H9 (cell line): ENCODE measurements at regions not wholly inside any gene's neighbourhood (a gene's known extent, or its start where the extent isn't known, plus 50 kb on each side); places are given as distances from the start of the nearest gene placed in this dataset.

Experiments
- DNase-seq: peaks from one replicate; pipeline ENCODE4 v3.0.0-alpha.2; 2017
- H2AFZ ChIP-seq: one replicate; pipeline ENCODE4 v1.6.1; 2013; ENCODE audit warnings: mild to moderate bottlenecking, low read length, control low read depth, moderate library complexity
- H2AK5ac ChIP-seq: 2 replicates; pipeline ENCODE4 v1.6.1; 2013; ENCODE audit warnings: low read length, control low read depth, mixed read lengths; ENCODE audit not compliant: insufficient read length
- H2BK120ac ChIP-seq: one replicate; pipeline ENCODE4 v1.6.1; 2013; ENCODE audit warnings: low read depth, mild to moderate bottlenecking, low read length, control low read depth, inconsistent platforms; ENCODE audit not compliant: poor library complexity, severe bottlenecking
- H2BK12ac ChIP-seq: 2 replicates; pipeline ENCODE4 v1.6.1; 2013; ENCODE audit warnings: low read length, control low read depth, mixed read lengths, low read depth; ENCODE audit not compliant: insufficient read length
- H2BK15ac ChIP-seq: 2 replicates; pipeline ENCODE4 v1.6.1; 2013; ENCODE audit warnings: low read depth, low read length, control low read depth
- H2BK20ac ChIP-seq: one replicate; pipeline ENCODE4 v1.6.1; 2013; ENCODE audit warnings: low read depth, mild to moderate bottlenecking, low read length, control low read depth, inconsistent platforms; ENCODE audit not compliant: poor library complexity, severe bottlenecking
- H2BK5ac ChIP-seq: 2 replicates; pipeline ENCODE4 v1.6.1; 2013; ENCODE audit warnings: low read length, control low read depth, mixed read lengths; ENCODE audit not compliant: insufficient read length
- H3K14ac ChIP-seq: 2 replicates; pipeline ENCODE4 v1.6.1; 2013; ENCODE audit warnings: low read length, control low read depth; ENCODE audit not compliant: insufficient read depth
- H3K18ac ChIP-seq: 2 replicates; pipeline ENCODE4 v1.6.1; 2013; ENCODE audit warnings: low read depth, mild to moderate bottlenecking, mixed read lengths, low read length, control low read depth; ENCODE audit not compliant: insufficient read length
- H3K23ac ChIP-seq: 2 replicates; pipeline ENCODE4 v1.6.1; 2013; ENCODE audit warnings: low read length, control low read depth, mixed read lengths, low read depth; ENCODE audit not compliant: insufficient read length
- H3K23me2 ChIP-seq: 2 replicates; pipeline ENCODE4 v1.6.1; 2013; ENCODE audit warnings: low read depth, mild to moderate bottlenecking, mixed read lengths, low read length, control low read depth; ENCODE audit not compliant: insufficient read length, poor library complexity, severe bottlenecking
- H3K27ac ChIP-seq: 2 replicates; pipeline ENCODE4 v1.5.1; 2013; ENCODE audit warnings: low read length, control low read depth, mixed read lengths, low read depth; ENCODE audit not compliant: insufficient read length
- H3K27me3 ChIP-seq: 2 replicates; pipeline ENCODE4 v1.6.1; 2013; ENCODE audit warnings: low read length, control low read depth, inconsistent platforms; ENCODE audit not compliant: insufficient read depth
- H3K4ac ChIP-seq: 2 replicates; pipeline ENCODE4 v1.6.1; 2013; ENCODE audit warnings: low read depth, mild to moderate bottlenecking, control low read depth, inconsistent platforms, low read length, moderate library complexity
- H3K4me1 ChIP-seq: 2 replicates; pipeline ENCODE4 v1.6.1; 2013; ENCODE audit warnings: low read length, control low read depth, inconsistent platforms; ENCODE audit not compliant: insufficient read depth
- H3K4me2 ChIP-seq: 2 replicates; pipeline ENCODE4 v1.6.1; 2013; ENCODE audit warnings: low read length, control low read depth, mixed read lengths; ENCODE audit not compliant: insufficient read length, insufficient read depth
- H3K56ac ChIP-seq: 2 replicates; pipeline ENCODE4 v1.6.1; 2013; ENCODE audit warnings: low read depth, mild to moderate bottlenecking, mixed read lengths, low read length, control low read depth; ENCODE audit not compliant: insufficient read length
- H3K79me1 ChIP-seq: 2 replicates; pipeline ENCODE4 v1.6.1; 2013; ENCODE audit warnings: low read depth, mild to moderate bottlenecking, moderate library complexity, low read length, control low read depth, inconsistent platforms; ENCODE audit not compliant: insufficient read depth, poor library complexity, severe bottlenecking
- H3K79me2 ChIP-seq: 2 replicates; pipeline ENCODE4 v1.6.1; 2013; ENCODE audit warnings: low read length, control low read depth, inconsistent platforms; ENCODE audit not compliant: insufficient read depth
- H3K9ac ChIP-seq: 2 replicates; pipeline ENCODE4 v1.6.1; 2013; ENCODE audit warnings: low read length, control low read depth, mixed read lengths; ENCODE audit not compliant: insufficient read length; ENCODE audit errors: extremely low read depth
- H3K9me3 ChIP-seq: one replicate; pipeline ENCODE4 v1.6.1; 2013; ENCODE audit warnings: low read depth, low read length, inconsistent platforms; ENCODE audit not compliant: control insufficient read depth
- H3T11ph ChIP-seq: one replicate; pipeline ENCODE4 v1.6.1; 2013; ENCODE audit warnings: mild to moderate bottlenecking, low read length, control low read depth, inconsistent platforms
- H4K20me1 ChIP-seq: one replicate; pipeline ENCODE4 v1.6.1; 2013; ENCODE audit not compliant: control insufficient read depth, insufficient read length, insufficient read depth
- H4K5ac ChIP-seq: 2 replicates; pipeline ENCODE4 v1.6.1; 2013; ENCODE audit warnings: low read depth, mild to moderate bottlenecking, mixed read lengths, low read length, control low read depth; ENCODE audit not compliant: insufficient read length
- H4K8ac ChIP-seq: replicated peaks from 2 replicates; pipeline ENCODE4 v1.6.1; 2013; ENCODE audit warnings: low read length, control low read depth, mixed read lengths, low read depth; ENCODE audit not compliant: insufficient read length
- H4K91ac ChIP-seq: 2 replicates; pipeline ENCODE4 v1.6.1; 2013; ENCODE audit warnings: low read depth, mild to moderate bottlenecking, moderate library complexity, mixed read lengths, low read length, control low read depth; ENCODE audit not compliant: insufficient read length
- H3K27ac Mint-ChIP-seq, 3 experiments: 2 replicates in 2 of 3; 3 replicates in 1 of 3; pipeline ENCODE4 v1.8.0; 2020 to 2021; ENCODE audit warnings: mixed read lengths in 3 of 3, mild to moderate bottlenecking in 1 of 3, moderate library complexity in 1 of 3
- H3K27me3 Mint-ChIP-seq: 2 replicates; pipeline ENCODE4 v1.8.0; 2021; ENCODE audit warnings: low read depth, mild to moderate bottlenecking, moderate library complexity, mixed read lengths
- H3K36me3 Mint-ChIP-seq, 3 experiments: 2 replicates in 2 of 3; 3 replicates in 1 of 3; pipeline ENCODE4 v1.8.0; 2020 to 2021; ENCODE audit warnings: low read depth in 3 of 3, mixed read lengths in 3 of 3; ENCODE audit not compliant: insufficient read depth in 1 of 3
- H3K4me1 Mint-ChIP-seq, 2 experiments: 2 replicates each; pipeline ENCODE4 v1.8.0; 2020; ENCODE audit warnings: mixed read lengths in 2 of 2
- H3K4me3 Mint-ChIP-seq, 2 experiments: 2 replicates in 1 of 2; 3 replicates in 1 of 2; pipeline ENCODE4 v1.8.0; 2020 to 2021; ENCODE audit warnings: mild to moderate bottlenecking in 2 of 2, mixed read lengths in 2 of 2, moderate library complexity in 1 of 2
- H3K9me3 Mint-ChIP-seq, 2 experiments: 2 replicates in 1 of 2; 3 replicates in 1 of 2; pipeline ENCODE4 v1.8.0; 2020; ENCODE audit warnings: mild to moderate bottlenecking in 2 of 2, mixed read lengths in 2 of 2, moderate library complexity in 1 of 2
- CTCF ChIP-seq: fragments of 200-600 bp; sonication (generic); conservative IDR thresholded peaks from 3 replicates; pipeline ENCODE4 v1.8.0; 2021; ENCODE audit warnings: antibody characterized with exemption, mild to moderate bottlenecking
- WGBS: extraction: QIAGEN DNeasy Blood & Tissue Kit; methylation state at CpG from one replicate; pipeline ENCODE4 v1.1.7; 2013; ENCODE audit warnings: missing lambda C conversion rate, low lambda C conversion rate, mixed read lengths; ENCODE audit not compliant: insufficient read length; ENCODE audit errors: extremely low coverage; 5-methylcytosine and 5-hydroxymethylcytosine counted together

GRCh38 chr19:29320618-29321017, 107.7 kb upstream of the UQCRFS1 start:
- H4K8ac ChIP-seq, result no peak overlapping the region
- H3K9ac ChIP-seq, result no peak overlapping the region
- no peaks in the 10 kb centered on the region for H3K79me2 ChIP-seq
- H2AFZ ChIP-seq, result no peak overlapping the region
- no peak overlapping the region for H3K4ac ChIP-seq
- no peak overlapping the region for H3K27ac ChIP-seq
- peaks cover 3 to 7% of the 10 kb centered on the region in 2 experiments; a peak in 3 of 4 replicates for H3K4me1 Mint-ChIP-seq
- no peaks in the 10 kb centered on the region for H4K20me1 ChIP-seq
- no peaks in the 10 kb centered on the region for H3K36me3 Mint-ChIP-seq
- H3K4me1 ChIP-seq, result no peaks in the 10 kb centered on the region
- peak; percentile 8 for DNase-seq
- H2BK20ac ChIP-seq, result no peak overlapping the region
- no peaks in the 10 kb centered on the region for H3K23me2 ChIP-seq
- H3K27me3 Mint-ChIP-seq, result peaks cover 28% of the 10 kb centered on the region
- H4K5ac ChIP-seq, result no peak overlapping the region
- no CpG with 5 or more reads among the region's 7 CpGs for WGBS
- H3K14ac ChIP-seq, result no peak overlapping the region
- no peak overlapping the region for H3K56ac ChIP-seq
- H2AK5ac ChIP-seq, result no peak overlapping the region
- no peak overlapping the region for H3K18ac ChIP-seq
- no peak overlapping the region for H2BK120ac ChIP-seq
- no peak overlapping the region for H4K91ac ChIP-seq
- no peak overlapping the region for H2BK5ac ChIP-seq
- no peak overlapping the region for H3T11ph ChIP-seq
- H3K4me3 Mint-ChIP-seq, result no peak overlapping the region
- no peak overlapping the region for H3K27ac Mint-ChIP-seq
- no peaks in the 10 kb centered on the region for H3K27me3 ChIP-seq
- no peak for TF ChIP-seq CTCF
- no peak overlapping the region for H2BK15ac ChIP-seq
- H2BK12ac ChIP-seq, result no peak overlapping the region
- no peak overlapping the region for H3K23ac ChIP-seq
- no peak overlapping the region for H3K4me2 ChIP-seq
- no peaks in the 10 kb centered on the region for H3K9me3 Mint-ChIP-seq
- H3K79me1 ChIP-seq, result no peaks in the 10 kb centered on the region
- H3K9me3 ChIP-seq, result no peaks in the 10 kb centered on the region
